ENCODE measurements at regions not wholly inside any gene's neighbourhood (a gene's known extent, or its start where the extent isn't known, plus 50 kb on each side); places are given as distances from the start of the nearest gene placed in this dataset.
"Not testable (repeated sequence)": the region's sequence is repeated elsewhere in the genome, so short reads cannot be mapped to it uniquely, and the experiment has no call there.

DNA sequence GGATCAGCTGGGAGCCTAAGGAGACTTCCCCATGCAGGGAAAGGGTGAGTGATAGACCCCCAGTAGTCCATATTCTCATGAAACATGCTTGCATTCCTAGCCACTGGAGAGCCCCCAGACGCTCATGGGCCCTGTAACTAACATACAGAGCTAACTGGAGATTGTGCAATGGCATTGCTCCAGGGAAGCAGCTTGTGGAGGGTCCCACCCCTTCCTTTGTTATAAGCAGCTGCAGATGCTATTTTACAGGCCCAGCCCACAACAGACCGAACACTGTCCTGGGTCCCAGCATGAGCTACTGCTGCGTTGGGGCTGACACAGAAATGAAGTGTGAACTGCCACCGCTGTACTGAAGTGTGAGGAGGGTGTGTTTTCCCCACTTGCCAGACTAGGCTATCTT lies 1465.7 kb upstream of the DIAPH2 start:
- no peak for DNase-seq

- DNase-seq = no peak
Observed at GRCh38 chrX:95248386-95248785, 1436.3 kb upstream of the DIAPH2 start.

DNA sequence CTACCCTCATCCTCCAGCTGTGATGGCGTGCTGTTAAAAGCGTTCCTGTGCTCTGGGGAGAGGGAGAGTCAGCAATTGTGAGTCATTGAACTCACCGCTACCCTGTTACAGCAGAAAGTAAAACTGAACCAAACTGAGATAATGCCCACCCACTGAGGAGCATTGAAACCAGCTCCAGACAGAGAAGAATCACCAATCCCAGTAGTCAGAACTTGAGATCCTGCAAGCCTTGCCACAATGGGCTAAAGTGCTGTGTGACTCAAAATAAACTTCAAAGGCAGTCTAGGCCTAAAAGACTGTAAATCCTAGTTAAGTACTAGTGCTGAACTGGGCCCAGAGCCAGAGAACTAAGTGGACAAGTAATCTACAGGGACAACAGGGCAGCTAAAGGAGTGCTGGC lies 1394.2 kb upstream of the DIAPH2 start:
- DNase-seq = no peak

DNA sequence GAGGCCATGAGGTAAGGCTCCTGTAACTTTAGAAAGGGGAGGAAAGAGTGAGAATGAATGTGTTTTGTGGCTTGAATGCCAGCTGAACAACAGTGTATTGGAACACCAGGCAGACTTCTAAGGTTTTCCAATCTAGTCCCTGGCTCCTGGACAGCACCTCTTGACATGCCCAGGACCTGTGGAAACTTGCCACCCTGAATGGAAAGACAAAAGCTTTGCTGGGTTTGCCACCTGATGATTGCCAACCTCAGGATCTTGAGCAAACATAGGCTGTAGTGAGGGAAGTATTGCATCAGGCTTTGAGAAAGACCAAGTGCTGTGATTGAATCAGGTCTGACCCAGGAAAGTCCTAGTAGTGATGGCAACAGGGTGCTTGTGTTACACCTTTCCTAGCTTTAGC lies 1393.1 kb upstream of the DIAPH2 start:
- no peak for DNase-seq

GRCh38 chrX:95318882-95319281 lies 1365.8 kb upstream of the DIAPH2 start:
- DNase-seq = no peak

DNA sequence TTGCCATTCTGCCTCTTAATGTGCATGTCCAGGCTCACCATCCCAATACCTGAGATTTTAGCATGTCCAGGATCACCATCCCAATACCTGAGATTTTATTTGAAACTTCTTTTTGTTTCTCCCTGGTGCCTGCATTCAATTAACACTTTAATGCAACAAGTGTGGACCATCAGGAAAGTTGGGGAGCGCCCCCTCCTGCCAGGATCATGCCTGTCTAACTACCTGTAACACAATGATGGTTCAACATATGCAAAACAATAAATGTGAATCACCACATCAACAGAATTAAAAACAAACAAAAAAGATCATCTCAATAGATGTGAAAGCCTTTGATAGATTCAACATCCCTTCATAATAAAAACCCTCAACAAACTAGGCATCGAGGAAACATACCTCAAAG lies 1359.5 kb upstream of the DIAPH2 start:
- DNase-seq = no peak

DNA sequence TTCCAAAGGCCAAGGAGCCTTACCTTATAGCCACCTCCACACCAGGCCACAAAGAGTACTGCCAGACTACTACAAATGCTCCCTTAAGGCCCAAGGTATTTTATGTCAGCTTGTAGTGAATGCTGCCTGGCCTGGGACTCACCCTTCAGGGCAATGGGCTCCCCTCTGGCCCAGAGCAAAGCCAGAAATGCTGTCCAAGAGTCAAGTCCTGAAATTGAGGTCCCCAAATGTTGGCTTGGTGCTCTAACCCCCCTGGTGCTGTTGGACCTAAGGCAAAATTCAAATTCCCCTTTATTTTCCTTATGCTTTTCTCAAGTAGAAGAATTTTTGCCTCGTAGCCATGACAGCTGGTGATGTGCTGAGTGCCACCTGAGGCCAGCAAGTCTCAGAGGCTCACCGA lies 1354.3 kb upstream of the DIAPH2 start:
- no peak for DNase-seq

DNA sequence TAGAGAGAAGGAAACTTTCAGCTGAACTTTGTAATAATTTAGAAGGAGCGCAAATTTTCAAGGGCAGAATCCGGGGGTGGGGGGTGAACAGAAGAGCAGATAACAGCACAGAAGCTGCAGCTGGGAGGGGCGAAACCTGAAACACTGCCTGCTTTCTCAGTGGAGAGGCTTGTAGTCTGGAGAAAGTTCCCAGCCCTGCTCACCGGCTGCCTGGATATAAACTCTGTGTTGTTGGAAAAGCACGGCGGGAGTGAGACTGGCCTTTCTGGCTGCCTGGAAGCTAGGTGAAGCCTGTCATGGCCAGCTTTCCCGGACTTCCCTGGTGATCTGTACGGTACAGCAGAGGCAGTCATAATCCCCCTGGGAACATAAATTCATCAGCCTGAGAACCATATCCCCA lies 1352.1 kb upstream of the DIAPH2 start:
- DNase-seq = no peak

DNA sequence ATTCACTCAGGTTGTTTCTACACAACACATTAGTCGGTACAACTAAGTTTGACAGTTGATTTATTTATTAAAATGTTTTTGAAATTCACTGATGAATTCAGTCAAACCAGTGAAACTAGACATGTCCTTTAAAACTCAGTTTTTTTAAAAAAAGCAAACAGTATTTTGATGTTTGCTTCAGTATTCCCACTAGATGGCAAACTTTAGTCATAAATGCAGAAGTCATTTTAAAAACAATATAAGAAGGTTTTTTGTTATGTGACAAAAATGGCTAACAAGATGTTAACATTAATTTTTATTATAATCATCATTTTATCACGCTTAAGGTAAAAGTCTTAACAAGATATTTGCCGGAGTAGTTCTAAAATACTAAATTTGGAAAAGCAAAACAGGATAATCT lies 1337.8 kb upstream of the DIAPH2 start:
- DNase-seq = no peak

GRCh38 chrX:95350774-95351488 lies 1333.7 kb upstream of the DIAPH2 start:
- no peak for DNase-seq

DNA sequence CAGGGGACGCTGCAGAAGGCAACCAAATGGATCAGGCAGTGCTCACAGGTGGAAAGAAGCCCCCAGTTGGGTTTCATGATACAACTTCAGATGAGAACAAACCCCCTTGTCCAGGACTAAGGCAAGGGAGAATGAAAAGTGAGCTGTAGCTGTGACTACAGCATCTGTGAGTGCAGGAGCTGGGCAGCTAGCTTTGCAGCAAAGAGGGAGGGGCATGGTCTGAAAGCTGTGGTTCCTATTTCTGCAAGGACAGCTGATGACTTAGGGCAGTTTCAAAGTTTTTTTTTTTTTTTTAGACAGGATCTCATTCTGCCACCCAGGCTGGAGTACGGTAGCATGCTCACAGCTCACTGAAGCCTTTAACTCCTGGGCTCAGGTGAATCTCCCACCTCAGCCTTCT lies 1317.4 kb upstream of the DIAPH2 start:
- DNase-seq = no peak

DNA sequence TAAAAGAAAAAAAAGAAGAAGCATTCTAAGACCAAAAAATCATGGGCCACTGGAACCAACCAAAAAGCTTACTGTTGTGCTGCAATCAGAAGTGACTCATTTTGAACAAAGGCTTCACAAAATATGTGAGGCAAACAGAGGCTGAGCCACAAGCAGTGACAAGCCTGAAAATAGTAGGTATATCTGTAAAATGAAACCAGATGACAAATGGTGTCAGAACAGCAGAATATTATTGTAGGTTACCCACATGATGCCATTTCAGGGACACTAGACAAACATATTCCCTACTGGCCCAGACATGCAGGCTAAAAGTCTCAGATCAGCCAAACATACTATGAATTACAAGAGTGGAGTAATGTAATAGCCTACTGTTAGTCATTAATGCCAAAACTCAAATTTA lies 1301.8 kb upstream of the DIAPH2 start:
- no peak for DNase-seq

- DNase-seq = no peak
Observed at GRCh38 chrX:95383778-95384177, 1300.9 kb upstream of the DIAPH2 start.

DNA sequence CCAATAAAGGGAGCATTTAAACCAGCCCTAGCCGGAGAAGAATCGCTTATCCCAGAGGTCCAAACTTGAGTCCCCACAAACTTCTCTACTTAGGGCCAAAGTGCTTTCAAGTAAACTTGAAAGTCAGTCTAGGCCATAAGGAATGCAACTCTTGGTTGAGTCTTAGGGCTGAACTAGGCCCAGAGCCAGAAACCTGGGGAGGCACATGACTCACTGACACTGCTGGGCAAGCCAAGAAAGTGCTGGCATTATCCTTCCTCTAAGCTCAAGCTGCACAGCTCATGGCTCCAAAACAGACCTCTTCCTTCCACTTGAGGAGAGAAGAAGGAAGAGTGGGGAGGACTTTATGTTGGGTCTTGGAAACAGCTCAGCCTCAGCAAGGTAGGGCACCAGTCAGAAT lies 1257.3 kb upstream of the DIAPH2 start:
- DNase-seq = no peak

- DNase-seq = no peak
Observed at GRCh38 chrX:95435198-95435597, 1249.4 kb upstream of the DIAPH2 start.

GRCh38 chrX:95441836-95442235 lies 1242.8 kb upstream of the DIAPH2 start:
- DNase-seq = no peak

- no peak for DNase-seq
Observed at GRCh38 chrX:95484781-95485180, 1199.9 kb upstream of the DIAPH2 start.

DNA sequence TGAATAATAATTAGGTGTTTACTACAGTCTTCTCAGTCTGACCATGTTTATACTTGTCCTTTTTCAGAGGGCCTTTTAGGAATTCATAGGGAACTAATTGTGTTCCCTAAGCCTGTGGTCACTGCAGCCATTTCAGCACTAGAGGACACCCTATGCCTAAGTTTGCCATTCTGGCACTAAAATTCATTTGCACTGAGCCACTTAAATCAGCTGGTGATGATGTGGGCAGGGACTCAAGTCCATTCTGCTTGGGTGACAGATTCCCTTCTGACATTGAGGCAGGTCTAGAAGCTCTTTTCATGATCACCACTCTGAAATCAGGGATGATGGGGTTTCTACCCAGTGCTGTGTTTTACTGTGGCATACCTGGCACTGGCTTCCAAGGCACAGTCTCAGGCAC lies 1178.9 kb upstream of the DIAPH2 start:
- DNase-seq = no peak

DNA sequence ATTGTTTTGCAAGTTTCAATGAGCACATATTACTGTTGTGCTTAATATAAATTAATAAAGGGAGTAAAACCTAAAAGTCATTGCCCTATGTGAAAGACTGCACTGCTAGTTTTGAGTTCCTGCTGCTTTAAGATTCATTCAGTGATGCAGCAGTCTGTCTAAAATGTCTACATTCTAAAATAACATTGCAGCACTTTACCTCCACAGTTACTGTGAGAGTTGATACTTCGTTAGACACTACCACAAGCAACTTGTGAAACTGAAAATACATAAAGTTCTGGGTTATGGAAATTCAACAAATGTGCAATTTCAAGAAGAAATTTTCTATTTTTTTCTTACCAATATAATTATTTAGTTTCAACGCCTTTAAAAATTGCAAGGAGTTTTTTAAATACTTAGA lies 1175.2 kb upstream of the DIAPH2 start:
- DNase-seq = no peak

DNA sequence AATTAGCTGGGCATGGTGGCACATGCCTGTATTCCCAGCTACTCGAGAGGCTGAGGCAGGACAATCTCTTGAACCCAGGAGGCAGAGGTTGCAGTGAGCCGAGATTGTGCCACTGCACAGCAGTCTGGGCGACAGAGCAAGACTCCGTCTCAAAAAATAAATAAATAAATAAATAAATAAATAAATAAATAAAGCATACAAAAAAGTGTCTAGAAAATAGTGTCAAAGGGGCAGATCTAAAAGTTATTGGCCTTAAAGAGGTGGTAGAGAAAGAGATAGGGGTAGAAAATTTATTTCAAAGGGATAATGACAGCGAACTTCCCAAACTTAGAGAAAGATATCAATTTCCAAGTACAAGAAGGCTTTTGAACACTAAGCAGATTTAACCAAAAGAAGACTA lies 1160.6 kb upstream of the DIAPH2 start:
- not testable (repeated sequence) for DNase-seq

DNA sequence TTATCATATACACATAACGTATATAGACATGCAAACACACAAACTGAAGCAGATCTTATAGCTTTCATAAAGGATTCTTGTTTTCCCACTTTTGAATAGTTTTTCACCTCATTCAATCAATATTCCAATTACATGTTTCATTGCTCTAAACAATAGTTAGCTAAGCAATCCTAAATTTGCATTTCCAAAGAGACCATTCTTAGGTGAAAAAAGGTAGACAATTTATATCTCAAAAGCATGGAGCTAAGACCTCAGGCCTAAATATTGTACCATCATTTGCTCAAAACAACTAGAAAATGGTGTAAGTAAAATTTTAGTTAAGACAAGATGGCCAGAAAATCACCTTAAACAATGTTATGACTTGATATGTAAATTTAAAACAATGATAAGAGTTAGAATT lies 1148.5 kb upstream of the DIAPH2 start:
- no peak for DNase-seq

GRCh38 chrX:95536661-95537060 lies 1148.0 kb upstream of the DIAPH2 start:
- no peak for DNase-seq

DNA sequence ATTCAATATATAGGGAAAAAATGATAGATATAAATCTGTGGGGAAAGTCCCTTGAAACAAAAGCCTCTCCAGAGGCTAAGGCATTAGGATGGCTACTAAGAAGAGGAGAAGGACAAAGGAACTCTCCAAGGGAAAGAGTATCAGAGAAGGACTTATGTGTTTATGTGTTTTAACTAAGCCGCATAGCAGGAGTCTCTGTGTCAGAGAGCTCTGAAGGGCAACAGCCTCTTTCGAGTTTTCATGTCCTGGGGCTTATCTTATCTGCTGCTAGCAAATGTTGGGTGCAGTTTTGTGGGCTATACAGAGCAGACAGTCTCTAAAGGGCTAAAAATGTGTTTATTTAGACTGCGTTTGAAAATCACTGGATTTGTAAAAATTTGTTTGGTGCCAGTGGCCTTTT lies 1145.6 kb upstream of the DIAPH2 start:
- no peak for DNase-seq

GRCh38 chrX:95549552-95549951 lies 1135.1 kb upstream of the DIAPH2 start:
- not testable (repeated sequence) for DNase-seq

GRCh38 chrX:95585321-95585720 lies 1099.3 kb upstream of the DIAPH2 start:
- DNase-seq = no peak

DNA sequence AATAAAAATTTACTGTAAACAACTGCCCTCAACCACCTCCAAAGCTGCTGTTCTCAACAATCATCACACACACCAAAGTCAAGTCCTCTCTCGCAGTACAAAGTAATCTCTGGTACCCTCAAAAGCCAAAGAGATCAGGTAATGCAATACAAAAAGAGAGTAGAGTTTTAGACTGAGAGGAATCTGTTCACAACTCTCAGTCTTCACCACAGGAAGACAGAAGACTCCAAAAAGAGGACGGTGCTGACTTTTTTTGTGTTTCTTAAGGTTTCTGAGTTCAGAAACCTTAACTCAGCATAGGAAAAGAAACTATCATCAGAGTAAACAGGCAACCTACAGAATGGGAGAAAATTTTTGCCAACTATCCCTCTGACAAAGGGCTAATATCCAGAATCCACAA lies 1072.3 kb upstream of the DIAPH2 start:
- DNase-seq = no peak

Data from GDM1 (cell line).